IMR-90 (cell line): ENCODE measurements at regions not wholly inside any gene's neighbourhood (a gene's known extent, or its start where the extent isn't known, plus 50 kb on each side); places are given as distances from the start of the nearest gene placed in this dataset.

ENCODE experiments used
- CEBPB ChIP-seq: IDR thresholded peaks from 2 replicates; pipeline ENCODE4 v1.6.1; 2012; ENCODE audit warnings: low read depth, low read length, improper control_type of control experiment
- CTCF ChIP-seq: conservative IDR thresholded peaks from 2 replicates; pipeline ENCODE4 v1.5.1; 2012; ENCODE audit warnings: mild to moderate bottlenecking, low read depth, low read length, improper control_type of control experiment
- MAFK ChIP-seq: IDR thresholded peaks from 2 replicates; pipeline ENCODE4 v1.6.1; 2012; ENCODE audit warnings: low read depth, low read length, improper control_type of control experiment
- MXI1 ChIP-seq: IDR thresholded peaks from 2 replicates; pipeline ENCODE4 v1.6.1; 2012; ENCODE audit warnings: low read depth, mild to moderate bottlenecking, low read length, moderate library complexity, borderline replicate concordance
- NFE2L2 ChIP-seq: fragments of 150-350 bp; IDR thresholded peaks from 2 replicates; pipeline ENCODE4 v1.6.1; 2016; ENCODE audit warnings: low read depth, mild to moderate bottlenecking, low read length
- POLR2A ChIP-seq: IDR thresholded peaks from 2 replicates; pipeline ENCODE4 v1.6.1; 2012; ENCODE audit warnings: mild to moderate bottlenecking, low read depth, low read length
- RAD21 ChIP-seq: IDR thresholded peaks from 2 replicates; pipeline ENCODE4 v1.6.1; 2012; ENCODE audit warnings: low read length, improper control_type of control experiment
- RCOR1 ChIP-seq: IDR thresholded peaks from 2 replicates; pipeline ENCODE4 v1.6.1; 2012; ENCODE audit warnings: mild to moderate bottlenecking, low read length, improper control_type of control experiment; ENCODE audit not compliant: insufficient replicate concordance

GRCh38 chr2:143953451-143954030 is 566.4 kb downstream of the ZEB2 start:
- TF ChIP-seq RAD21 (no peak), POLR2A (no peak), CTCF (no peak), RCOR1 (no peak), MXI1 (no peak), MAFK (no peak), CEBPB (no peak), NFE2L2 (no peak)
